Retina (tissue), 1 donor: ENCODE measurements at regions not wholly inside any gene's neighbourhood (a gene's known extent, or its start where the extent isn't known, plus 50 kb on each side); places are given as distances from the start of the nearest gene placed in this dataset.
A peak's percentile ranks its signal among the peaks of the same experiment; 100 is the strongest.

Source experiments
- DNase-seq: peaks from one replicate; pipeline ENCODE4 v3.0.0-alpha.2; 2016

DNA sequence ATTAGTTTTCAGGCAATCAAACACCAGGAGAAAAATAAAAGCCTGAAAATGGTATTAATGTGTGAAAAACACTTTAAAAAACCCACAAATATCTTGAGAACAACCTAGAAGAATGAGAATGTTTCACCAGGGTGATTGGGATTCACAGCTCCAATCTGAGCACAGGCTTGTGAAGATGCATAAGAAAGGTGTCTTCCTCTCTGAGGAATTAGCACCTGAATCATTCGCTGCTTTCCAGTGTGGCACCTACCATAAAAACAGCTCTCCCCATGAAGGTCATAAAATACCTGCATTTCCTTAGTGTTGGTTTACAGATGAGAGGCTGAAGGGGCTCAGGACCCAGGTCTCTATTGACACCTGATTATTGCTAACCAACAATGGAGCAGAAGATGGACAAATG lies 499.7 kb upstream of the KLHL29 start:
- DNase-seq = no peak

DNA sequence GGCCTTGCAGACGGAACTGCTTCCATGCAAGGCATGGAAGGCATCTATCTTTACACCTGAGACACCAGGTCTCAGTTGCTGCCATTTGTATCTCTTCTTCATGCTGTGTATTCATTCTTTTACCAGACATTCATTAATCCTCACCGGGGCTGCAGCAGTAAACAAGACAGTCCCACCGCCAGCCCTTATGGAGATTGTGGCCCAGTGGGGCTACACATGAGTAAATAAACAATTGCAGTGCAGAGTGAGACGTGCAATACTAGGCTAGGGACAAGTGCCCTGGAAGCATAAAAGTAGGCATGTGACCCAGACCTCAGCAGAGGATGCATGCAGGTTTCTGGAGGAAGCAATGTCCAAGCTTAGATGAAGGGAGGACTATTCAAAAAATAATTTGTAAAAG lies 497.6 kb upstream of the KLHL29 start:
- DNase-seq = no peak

DNA sequence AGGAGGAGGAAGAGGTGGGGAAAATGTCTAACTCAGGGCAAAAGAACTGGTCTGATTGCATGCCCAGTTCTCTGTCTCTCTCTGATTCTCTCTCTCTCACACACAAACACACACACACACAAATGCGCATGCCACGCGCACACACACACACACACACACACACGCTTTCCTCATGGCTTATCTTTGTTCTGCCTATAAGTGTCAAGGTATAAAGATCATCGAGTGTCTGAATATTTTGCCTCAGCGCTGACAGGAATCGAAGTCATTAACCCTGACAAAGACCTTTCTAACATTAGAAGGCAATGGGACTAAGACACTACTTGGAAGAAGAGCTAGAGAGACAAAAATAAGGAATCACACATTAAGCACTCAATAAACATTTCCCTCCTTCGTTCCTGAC lies 497.1 kb upstream of the KLHL29 start:
- DNase-seq = no peak

DNA sequence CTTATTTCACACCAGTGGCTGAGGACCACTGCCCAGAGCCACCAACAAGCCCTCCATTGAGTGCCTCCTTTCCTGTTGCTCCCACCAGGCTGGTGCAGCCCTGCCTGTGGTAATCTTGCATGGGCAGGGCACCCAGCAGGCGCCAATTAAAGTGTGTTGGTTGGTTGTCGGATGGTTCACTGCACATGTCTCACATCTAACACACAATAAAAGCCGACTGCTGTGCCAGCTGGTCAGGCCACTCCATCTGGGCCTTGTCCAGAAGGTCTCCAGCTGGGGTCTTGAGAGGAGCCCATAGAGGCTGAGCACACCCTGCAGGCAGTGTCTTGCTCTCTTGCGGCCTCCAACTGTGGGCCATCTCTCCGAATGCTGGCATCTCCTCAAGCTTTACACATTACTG lies 494.8 kb upstream of the KLHL29 start:
- DNase-seq = peak; percentile 80

DNA sequence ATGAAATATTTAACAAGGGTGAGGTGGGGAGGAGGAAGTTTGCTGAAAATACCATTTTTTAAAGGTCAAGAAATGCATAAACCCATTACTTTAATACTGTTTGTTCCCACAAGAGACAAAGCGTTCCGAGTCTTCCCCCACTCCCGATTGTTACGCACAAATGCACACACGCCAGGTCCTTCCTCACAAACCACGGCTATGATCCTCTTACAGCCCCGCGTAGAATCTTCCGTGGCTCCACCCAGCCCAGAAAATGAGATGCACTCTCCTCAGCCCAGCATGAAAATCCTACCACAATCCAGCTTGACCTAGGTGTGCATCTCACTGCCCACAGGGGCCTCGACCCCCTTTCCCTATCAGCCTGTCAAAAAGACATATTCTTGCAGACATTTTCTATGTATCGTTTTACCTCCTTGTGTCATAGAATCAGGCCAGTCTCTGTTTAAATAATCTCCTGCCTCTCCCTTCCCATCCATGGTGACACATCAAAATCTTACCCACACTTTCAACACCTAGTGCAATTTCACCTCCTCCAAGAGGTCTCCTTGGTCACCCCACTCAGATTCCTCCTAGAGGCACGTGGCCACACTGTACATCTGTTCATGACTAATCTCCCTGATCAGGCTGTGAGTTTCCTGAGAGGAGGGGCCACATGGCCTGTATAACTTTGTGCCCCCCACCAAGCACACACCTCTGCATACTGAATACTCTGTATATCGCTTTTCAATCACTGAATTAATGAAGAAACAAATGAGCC lies 491.0 kb upstream of the KLHL29 start:
- peak; percentile 41 for DNase-seq

DNA sequence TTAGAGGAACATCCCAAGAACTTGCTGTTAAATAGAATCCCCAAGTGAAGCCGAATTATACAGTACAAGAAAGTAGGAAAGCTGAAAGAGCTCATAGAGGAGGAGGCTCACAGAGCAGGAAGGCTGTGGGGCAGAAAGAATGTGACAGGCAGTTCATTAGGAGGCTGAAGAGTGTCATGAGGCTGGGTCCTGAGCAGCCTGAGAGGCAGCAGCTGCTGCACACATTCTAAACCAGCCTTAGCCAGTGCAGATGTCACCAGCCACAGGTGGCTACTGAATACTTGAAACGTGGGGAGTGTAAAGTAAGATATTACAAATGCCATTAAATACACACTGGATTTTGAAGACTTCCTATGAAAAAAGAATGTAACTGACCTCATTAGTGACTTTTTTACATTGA lies 490.2 kb upstream of the KLHL29 start:
- peak; percentile 63 for DNase-seq

DNA sequence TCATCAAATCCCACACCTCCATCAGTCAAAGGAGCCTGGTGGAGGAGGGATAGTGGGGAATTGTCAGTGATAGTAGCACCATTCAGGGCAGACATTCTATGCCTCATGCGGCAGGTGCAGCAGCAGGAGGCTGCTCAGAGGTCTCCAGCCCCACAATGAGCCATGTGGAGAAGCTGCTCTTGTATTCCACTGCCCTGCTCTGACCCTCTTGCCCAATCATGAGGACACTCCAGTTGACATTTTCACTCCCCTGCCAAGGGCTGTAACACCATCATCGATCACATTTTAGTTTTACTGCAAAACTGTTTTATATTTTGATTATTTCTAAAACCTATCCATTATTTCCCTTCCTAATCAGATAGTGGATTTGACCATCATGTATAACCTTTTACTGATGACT lies 487.6 kb upstream of the KLHL29 start:
- no peak for DNase-seq

DNA sequence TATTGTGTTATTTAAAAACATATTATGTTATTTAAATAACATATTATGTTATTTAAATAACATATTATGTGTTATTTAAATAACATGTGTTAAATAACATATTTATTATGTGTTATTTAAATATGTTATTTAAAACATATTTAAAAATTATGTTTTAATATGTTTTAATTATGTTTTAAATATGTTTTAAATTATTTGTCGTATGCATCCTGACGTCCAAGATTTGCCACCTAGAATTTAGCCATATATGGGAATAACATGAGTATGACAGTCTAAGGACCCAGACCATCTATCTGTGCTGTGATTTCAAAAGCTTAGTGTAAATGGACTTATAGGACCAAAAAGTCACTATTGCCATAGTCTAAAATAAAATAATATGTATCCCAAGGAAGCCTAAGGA lies 484.3 kb upstream of the KLHL29 start:
- DNase-seq = no peak

DNA sequence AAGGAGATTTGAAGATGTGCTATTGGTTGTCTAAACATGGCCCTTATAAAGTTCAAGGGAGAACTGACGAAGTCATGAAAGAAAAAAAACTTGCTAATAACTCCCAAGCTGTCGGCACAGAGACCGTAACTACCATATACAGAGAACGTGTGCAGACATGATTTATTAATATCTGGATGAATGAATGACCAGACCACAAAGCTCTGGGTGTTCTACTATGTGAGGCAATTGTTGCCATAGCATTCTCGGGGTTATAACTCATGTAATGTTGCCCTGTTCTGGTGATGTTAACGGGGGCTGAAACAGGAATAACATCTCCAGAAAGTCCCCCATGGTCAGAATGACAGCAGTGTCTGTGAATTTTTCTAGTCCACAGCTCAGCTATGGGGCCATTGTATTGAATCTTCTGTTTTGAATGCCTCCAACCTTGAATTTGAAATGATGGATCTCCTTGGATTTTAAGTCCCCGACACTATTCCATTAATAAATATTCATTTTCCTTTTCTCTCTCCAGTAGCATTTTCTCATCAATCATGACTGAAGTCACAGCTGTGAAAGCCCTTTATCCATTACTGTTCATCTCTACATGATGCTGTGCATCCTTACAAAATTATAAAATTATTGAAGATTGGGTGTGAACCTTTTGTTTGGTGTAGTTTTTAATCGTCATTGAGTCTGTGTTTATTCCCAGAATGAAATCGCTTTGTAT lies 483.4 kb upstream of the KLHL29 start:
- DNase-seq = no peak

DNA sequence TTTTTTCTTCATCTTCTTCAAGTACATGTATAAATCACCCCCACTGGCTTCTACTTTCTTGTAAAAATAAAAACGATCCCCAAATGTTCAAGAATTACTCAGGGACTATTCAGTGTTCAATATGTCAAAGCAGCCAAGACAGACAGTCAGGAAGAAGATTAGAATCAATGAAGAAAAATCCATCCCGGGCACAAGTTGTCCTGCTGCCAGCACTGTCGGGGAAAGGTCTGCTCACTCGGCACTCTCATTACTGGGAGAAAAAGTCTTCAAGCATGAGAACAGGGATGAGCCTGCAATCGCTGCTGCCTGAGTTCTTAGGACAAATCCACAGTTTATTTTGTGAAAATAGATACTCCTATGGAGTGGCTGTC lies 482.8 kb upstream of the KLHL29 start:
- no peak for DNase-seq

DNA sequence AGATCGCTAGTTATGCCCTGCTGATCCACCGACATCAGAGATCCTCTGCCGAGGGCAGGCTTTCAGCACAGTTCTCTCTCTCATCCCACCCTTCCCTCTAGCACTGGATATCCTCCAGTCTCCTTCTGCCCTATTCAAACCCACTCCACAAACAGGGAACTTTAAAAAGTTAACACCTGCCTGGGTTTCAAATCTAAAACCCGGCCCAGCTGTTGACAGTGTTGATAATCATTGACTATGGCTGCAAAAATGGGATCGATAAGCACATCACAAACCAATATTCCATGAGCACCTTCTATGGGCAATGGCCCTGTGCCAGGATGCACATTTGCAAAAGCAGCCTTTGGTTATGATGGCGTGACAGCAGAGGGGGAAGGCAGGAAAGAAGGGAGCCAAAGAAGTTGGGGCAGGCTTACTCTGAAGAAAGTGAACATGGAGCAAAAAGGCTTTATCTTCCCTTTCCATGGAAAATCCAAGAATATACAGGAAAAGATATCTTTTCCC lies 482.3 kb upstream of the KLHL29 start:
- DNase-seq = no peak

DNA sequence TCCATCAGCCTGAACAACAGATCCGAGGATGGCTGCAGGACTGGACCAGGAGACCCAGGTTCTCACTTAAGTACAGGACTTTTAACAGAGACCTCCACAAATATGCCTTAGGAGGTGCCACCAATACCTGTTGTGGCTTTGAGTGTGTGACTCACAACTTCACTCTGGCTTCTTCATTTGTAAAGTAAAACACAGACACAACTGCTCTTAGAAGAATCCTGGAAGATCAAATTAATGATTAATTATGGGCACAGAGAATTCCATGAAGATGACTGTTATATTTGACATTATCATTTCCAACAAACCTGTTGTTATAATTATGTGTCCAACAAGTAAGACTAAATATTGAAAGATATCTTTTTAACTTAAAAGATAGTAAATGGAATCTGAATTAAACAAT lies 481.4 kb upstream of the KLHL29 start:
- no peak for DNase-seq

DNA sequence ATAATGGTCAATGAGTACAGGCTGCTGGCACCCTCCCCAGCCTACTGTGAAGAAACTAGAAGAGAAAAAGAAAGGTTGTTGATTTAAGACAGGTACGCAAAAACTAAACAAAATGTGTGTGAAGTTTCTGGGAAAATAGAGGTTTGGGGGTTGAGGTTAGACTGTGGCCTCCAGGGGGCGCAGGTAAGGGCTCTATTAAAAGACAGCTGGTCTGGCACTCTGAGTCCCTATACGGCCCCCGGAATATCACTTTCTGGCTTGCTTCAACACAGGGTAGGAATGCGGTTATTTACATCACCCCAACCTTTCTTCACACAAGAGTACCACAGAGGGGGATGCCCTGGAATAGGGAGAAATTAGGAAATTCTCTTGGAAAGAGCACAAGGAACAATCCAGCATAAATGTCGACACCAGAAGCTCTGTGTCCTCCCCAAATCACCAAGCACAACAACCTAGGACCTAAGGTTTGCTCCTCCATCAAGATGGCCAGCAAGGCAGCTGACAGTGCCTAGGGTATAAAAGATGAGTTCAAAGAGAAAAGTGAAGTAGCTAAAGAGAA lies 480.8 kb upstream of the KLHL29 start:
- DNase-seq = no peak

DNA sequence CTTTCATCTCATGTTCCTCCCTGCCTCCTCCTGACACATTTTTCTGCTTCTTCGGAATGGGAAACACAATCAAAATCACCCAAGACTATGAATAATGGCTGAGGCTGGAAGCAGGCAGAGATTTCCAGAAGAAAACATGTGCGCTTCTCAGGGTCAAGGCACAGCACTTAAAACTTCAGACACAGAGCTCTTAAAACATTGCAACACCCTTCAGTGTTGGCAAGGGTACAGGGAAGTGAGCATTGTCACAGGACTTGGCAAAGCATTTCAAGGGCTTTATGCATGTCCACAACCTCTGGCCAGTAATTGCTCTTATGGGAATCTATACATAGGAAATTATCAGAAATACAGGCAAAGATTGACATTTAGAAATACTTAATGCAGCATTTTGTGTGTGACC lies 477.6 kb upstream of the KLHL29 start:
- no peak for DNase-seq

DNA sequence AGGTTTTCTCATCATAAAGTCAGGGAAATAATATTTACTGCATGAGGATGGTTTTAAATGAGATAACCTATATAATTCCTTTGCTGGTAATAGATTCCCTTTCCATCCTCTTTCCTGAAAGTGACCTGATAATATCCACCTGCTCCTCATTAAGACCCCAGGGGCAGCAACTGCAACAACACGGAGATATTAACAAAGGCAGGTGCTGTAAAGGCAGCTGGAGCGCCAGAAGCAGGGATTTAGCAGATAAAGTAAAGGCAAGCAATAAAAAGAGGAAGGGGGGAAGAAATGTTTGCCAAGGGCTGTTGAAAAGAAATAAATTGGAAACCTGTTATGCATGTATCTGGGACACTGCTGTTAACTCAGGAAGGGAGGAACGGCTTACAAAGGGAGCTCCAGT lies 472.6 kb upstream of the KLHL29 start:
- no peak for DNase-seq

DNA sequence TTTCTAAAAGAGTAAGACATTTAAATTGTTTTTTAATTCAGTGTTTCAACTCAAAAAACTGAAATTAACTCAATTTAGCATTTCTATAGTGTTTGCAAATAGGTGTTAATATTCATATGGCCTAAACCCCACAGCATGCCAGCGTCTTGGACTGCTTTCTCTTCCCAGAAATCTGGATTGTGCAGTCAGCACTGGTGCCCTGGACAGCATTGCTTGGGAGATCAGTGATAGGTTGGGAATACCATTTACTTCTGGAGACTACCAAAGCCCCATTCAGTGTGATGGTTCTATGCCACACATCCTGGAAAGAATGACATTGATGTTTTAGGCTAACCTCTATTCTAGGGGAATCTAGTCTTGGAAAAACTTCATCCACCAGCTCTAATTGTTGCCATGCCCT lies 455.0 kb upstream of the KLHL29 start:
- no peak for DNase-seq

DNA sequence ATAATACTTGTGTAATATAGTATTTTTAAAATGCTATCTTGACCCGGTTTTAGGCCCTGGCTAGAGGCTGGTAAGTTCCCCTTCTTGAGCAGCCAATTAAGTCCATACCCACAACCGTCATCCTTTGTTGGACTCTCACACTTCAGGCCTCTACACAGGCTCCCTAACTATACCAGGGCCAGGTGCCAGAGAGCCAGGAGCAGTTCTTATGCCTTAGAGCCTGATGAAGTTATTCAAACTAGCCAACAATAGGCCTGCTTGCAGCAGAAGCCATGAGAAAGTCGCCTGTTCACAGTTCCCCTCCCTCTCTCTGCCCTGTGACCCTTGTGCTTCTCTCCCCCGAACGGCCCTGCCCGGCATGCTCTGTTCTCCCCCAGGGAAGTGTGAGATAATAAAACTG lies 454.2 kb upstream of the KLHL29 start:
- DNase-seq = no peak

DNA sequence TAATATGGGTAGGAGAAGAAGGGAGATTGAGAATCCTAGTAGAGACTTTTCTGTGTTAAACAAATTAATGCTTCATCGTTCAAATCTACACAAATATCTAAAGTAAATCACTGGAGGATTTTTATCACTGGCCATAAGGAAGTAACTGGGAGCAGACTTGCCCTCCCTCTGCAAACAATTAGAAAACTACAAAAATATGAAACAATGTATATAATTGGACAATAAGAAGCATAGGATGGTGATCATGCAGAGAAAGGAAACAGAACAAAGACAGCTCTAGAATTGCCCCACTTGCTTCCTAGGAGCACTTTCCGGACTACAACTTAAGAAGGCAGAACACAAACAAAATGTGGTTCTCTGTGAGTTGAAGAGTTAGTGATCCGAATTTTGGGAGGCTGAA lies 452.7 kb upstream of the KLHL29 start:
- DNase-seq = no peak

DNA sequence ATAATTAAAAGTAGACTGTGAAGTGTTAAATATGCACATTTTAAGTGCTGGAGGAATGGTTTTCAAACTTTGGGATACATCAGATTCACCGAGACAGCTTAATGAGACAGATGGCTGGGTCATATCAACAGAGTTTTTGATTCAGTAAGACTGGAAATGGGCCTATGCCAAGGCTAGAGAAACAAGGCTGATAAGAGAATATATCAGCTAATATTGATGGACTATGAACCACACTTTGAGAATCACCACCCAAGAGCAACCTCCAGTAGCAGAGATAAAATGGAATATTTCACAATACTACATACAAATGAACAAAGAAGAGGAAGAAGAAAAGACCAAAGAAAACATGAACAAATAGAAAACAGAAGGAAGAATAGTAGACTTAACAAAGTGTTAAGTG lies 450.2 kb upstream of the KLHL29 start:
- DNase-seq = no peak

DNA sequence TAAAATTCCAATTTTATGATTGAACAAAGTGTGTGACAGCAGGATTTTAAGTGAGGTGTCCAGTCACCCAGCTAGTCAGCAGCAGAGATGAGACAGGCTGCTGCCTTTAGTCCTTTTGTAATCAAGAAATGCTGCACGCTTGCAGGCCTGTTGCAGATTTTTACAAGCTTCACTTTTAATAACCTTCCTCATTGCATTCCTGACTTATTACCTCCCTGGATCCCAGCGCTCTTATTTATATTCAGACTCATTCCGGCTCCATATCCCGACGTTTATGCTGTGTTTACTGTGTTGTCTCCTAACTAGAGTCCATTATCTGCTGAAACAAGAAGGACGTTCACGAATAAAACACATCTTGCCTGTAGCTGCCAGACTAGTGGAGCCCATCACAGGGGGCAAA lies 442.5 kb upstream of the KLHL29 start:
- DNase-seq = no peak

DNA sequence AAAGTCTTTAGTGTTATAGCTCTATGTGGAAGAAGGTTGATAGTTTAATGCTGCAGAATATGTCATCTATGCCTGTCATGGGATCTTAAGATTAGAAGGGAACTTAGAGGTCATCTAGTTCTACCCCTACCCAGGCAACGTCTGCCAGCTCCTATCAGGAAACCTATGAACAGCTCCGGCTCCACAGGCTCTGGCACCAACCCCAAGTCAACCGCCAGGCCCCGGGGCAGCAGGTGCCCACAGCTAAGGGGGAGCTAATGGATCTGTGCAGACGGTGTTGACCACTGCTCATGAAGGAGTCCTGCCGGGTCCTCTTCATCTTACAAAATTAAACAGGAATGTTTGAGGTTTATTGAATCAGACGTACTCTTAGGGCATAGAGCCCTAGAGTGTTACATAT lies 440.8 kb upstream of the KLHL29 start:
- DNase-seq = no peak

DNA sequence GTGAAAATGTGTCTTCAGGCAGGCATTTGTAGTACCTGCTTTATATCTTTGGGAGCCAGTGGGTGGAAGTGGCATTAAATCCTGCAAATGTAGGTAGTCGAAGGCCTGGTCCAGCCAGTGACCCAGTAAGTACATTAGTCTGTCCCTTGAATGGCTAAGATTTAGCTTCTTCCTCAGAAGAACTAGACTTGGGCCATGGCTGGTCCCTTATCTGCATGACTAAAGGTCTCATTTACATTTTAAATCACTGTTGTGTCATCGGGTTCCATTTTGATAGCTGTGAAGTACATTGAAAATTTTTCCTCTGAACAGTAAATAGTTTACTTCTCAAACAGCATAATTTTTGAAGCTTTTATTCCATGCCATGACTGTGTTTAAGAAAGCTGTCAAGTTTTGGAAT lies 438.4 kb upstream of the KLHL29 start:
- no peak for DNase-seq

DNA sequence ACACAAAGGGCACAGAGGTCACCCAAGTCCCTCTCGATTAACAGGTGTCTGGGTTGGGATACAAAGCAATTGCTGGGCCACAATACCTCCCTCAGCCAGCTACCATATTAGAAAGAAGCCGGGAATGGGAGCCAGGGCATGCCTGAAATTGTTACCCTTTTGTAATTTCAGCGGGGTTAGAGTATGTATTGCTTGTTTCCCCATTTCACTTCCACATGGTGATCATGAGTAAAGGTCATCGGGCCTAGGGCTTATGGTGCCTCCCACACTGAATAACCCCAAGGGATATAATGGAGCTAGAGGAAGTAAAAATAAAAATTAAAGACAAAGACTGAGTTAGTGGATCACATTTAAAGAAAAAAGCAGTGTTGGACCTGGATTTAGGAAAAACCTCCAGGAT lies 437.2 kb upstream of the KLHL29 start:
- no peak for DNase-seq

DNA sequence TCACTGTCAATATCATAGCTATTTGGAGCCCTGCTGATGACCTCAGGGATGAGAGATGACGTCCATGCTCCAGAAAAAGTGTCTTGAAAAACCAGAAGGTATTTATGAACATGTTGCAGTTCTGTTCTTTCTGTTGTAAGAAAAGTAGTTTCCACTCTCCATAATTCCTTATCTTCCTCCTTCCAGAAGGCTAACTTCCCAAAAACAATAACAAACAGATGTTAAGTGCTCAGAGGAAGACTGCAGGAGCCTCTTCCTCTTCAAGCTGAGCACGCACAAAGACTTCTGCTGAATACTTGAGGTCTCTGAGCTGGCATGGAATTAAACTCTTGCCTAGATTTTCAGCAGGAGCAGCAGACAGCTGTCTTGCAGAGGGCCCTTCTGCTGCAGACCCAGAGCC lies 434.5 kb upstream of the KLHL29 start:
- no peak for DNase-seq
